GM12873 (cell line): ENCODE measurements at regions not wholly inside any gene's neighbourhood (a gene's known extent, or its start where the extent isn't known, plus 50 kb on each side); places are given as distances from the start of the nearest gene placed in this dataset.

Experiments
- CTCF ChIP-seq: IDR thresholded peaks from 2 replicates; pipeline ENCODE4 v1.5.1; 2012; ENCODE audit warnings: low read depth, mild to moderate bottlenecking, moderate library complexity, low read length, control low read depth; ENCODE audit not compliant: insufficient read depth; ENCODE audit errors: missing control alignments

GRCh38 chr2:102893870-102894269 is 132.0 kb downstream of the TMEM182 start:
- no peak for TF ChIP-seq CTCF

- no peak for TF ChIP-seq CTCF
Measured at GRCh38 chr2:102895376-102895775, 133.5 kb downstream of the TMEM182 start.

- TF ChIP-seq CTCF = no peak
Measured at GRCh38 chr2:102910724-102911123, 148.9 kb downstream of the TMEM182 start.

- TF ChIP-seq CTCF = no peak
Measured at GRCh38 chr2:102915128-102915527, 153.3 kb downstream of the TMEM182 start.

GRCh38 chr2:102922321-102922720 is 160.5 kb downstream of the TMEM182 start:
- TF ChIP-seq CTCF = no peak

- no peak for TF ChIP-seq CTCF
Measured at GRCh38 chr2:102925003-102925402, 163.2 kb downstream of the TMEM182 start.

GRCh38 chr2:102927854-102928267 is 166.0 kb downstream of the TMEM182 start:
- no peak for TF ChIP-seq CTCF
